ENCODE measurements at regions not wholly inside any gene's neighbourhood (a gene's known extent, or its start where the extent isn't known, plus 50 kb on each side); places are given as distances from the start of the nearest gene placed in this dataset.

GRCh38 chr4:22203711-22204011 is 255.1 kb upstream of the KCNIP4 start:
- TF ChIP-seq RARB (CRISPR knock-in tag; IDR thresholded peaks at IDR 0.05), result no peak
- no peak for TF ChIP-seq ZC3H10 (CRISPR knock-in tag; IDR thresholded peaks at IDR 0.05)
- TF ChIP-seq ESRRG (CRISPR knock-in tag; IDR thresholded peaks at IDR 0.05), result no peak
- TF ChIP-seq TSHZ2 (CRISPR knock-in tag; IDR thresholded peaks at IDR 0.05), result no peak
- no peak for TF ChIP-seq TCF4 (CRISPR knock-in tag; IDR thresholded peaks at IDR 0.05; ENCODE audit: borderline replicate concordance)
- no peak for TF ChIP-seq SNAI2 (CRISPR knock-in tag; IDR thresholded peaks at IDR 0.05)
- TF ChIP-seq GLIS3 (CRISPR knock-in tag; IDR thresholded peaks at IDR 0.05), result no peak
- TF ChIP-seq PPARA (CRISPR knock-in tag; IDR thresholded peaks at IDR 0.05; ENCODE audit: borderline replicate concordance), result no peak
- TF ChIP-seq ZNF8 (CRISPR knock-in tag; IDR thresholded peaks at IDR 0.05), result no peak
- TF ChIP-seq ISL1 (CRISPR knock-in tag; IDR thresholded peaks at IDR 0.05), result no peak
- no peak for TF ChIP-seq CSDC2 (CRISPR knock-in tag; IDR thresholded peaks at IDR 0.05)
- TF ChIP-seq PATZ1 (CRISPR knock-in tag; IDR thresholded peaks at IDR 0.05; ENCODE audit: borderline replicate concordance), result no peak
- no peak for TF ChIP-seq TOX (CRISPR knock-in tag; IDR thresholded peaks at IDR 0.05; ENCODE audit: borderline replicate concordance)
- no peak for ATAC-seq

GRCh38 chr4:22202975-22203710 is 254.6 kb upstream of the KCNIP4 start:
- TF ChIP-seq TOX (CRISPR knock-in tag; IDR thresholded peaks at IDR 0.05; ENCODE audit: borderline replicate concordance) (no peak), PATZ1 (CRISPR knock-in tag; IDR thresholded peaks at IDR 0.05; ENCODE audit: borderline replicate concordance) (no peak), GLIS3 (CRISPR knock-in tag; IDR thresholded peaks at IDR 0.05) (no peak), ESRRG (CRISPR knock-in tag; IDR thresholded peaks at IDR 0.05) (no peak), ZFP3 (CRISPR knock-in tag; IDR thresholded peaks at IDR 0.05) (no peak), CSRNP3 (CRISPR knock-in tag; IDR thresholded peaks at IDR 0.05) (no peak), ZNF70 (CRISPR knock-in tag; IDR thresholded peaks at IDR 0.05) (no peak), BACH2 (CRISPR knock-in tag; IDR thresholded peaks at IDR 0.05; ENCODE audit: borderline replicate concordance) (no peak), SNAI2 (CRISPR knock-in tag; IDR thresholded peaks at IDR 0.05) (no peak), ARNTL (CRISPR knock-in tag; IDR thresholded peaks at IDR 0.05; ENCODE audit: borderline replicate concordance, low read depth) (no peak), CREB5 (CRISPR knock-in tag; IDR thresholded peaks at IDR 0.05; ENCODE audit: low read depth) (no peak), ZNF565 (CRISPR knock-in tag; conservative IDR thresholded peaks at IDR 0.05; ENCODE audit: low read depth) (no peak), ZC3H10 (CRISPR knock-in tag; IDR thresholded peaks at IDR 0.05) (no peak), ISL1 (CRISPR knock-in tag; IDR thresholded peaks at IDR 0.05) (no peak), PPARA (CRISPR knock-in tag; IDR thresholded peaks at IDR 0.05; ENCODE audit: borderline replicate concordance) (no peak), ZNF8 (CRISPR knock-in tag; IDR thresholded peaks at IDR 0.05) (no peak), POU6F1 (CRISPR knock-in tag; IDR thresholded peaks at IDR 0.05; ENCODE audit: borderline replicate concordance, low read depth) (no peak), TSHZ2 (CRISPR knock-in tag; IDR thresholded peaks at IDR 0.05) (no peak)
- no peak for ATAC-seq
